ENCODE measurements at regions not wholly inside any gene's neighbourhood (a gene's known extent, or its start where the extent isn't known, plus 50 kb on each side); places are given as distances from the start of the nearest gene placed in this dataset.

DNA sequence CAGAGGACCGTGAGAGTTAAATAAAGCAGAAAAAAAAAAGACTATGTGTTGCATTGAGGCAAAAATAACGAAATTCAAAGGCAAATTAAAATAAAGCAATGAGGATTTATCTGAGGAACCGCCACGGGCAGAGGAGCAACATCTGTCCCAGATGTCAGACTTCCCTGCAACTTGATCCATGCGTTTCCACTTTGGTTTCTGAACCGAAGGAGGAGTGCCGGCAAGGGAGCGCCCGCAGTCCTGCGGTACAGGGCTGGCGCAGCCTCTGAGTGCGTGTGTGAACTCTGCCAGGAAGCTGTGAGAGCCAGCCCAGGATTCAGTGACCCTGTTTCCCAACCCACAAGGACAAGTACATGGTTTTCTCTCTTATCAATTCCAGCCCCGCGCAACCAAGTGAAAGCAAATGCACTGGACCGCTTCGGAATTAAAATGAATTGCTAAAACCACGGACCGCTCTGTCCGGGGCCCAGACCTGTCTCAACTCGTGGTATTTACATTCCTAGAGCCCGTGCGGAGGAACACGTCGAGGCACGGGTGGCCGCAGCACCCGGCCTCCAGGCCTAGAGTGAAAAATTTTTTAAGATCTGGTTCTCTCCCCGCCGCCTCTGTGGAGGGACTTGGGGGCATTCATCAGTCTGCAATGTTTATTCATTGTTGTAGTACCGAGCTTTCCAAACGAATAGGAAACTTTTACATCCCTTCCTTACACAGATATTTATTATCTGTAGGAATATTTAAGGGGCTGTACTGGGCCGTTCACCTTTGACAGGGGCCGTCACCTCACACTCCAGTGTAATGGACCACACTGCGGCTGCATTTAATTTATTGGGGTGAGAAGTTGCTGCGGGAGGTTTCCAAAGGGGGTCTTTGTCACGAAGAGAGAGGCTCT lies 291.5 kb upstream of the NFE2L3 start:
- TF ChIP-seq, protein P1, sequence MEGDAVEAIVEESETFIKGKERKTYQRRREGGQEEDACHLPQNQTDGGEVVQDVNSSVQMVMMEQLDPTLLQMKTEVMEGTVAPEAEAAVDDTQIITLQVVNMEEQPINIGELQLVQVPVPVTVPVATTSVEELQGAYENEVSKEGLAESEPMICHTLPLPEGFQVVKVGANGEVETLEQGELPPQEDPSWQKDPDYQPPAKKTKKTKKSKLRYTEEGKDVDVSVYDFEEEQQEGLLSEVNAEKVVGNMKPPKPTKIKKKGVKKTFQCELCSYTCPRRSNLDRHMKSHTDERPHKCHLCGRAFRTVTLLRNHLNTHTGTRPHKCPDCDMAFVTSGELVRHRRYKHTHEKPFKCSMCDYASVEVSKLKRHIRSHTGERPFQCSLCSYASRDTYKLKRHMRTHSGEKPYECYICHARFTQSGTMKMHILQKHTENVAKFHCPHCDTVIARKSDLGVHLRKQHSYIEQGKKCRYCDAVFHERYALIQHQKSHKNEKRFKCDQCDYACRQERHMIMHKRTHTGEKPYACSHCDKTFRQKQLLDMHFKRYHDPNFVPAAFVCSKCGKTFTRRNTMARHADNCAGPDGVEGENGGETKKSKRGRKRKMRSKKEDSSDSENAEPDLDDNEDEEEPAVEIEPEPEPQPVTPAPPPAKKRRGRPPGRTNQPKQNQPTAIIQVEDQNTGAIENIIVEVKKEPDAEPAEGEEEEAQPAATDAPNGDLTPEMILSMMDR (IDR thresholded peaks at IDR 0.05): no peak
- TF ChIP-seq POLR2AphosphoS5 (IDR thresholded peaks at IDR 0.05): no peak

Measured in gastroesophageal sphincter (tissue), 3 donors.